Neural progenitor cell (in vitro differentiated cells): ENCODE measurements at regions not wholly inside any gene's neighbourhood (a gene's known extent, or its start where the extent isn't known, plus 50 kb on each side); places are given as distances from the start of the nearest gene placed in this dataset.

ENCODE experiments used
- DNase-seq: peaks from one replicate; pipeline ENCODE4 v3.0.0-alpha.2; 2016; ENCODE audit warnings: low spot score
- H2AFZ ChIP-seq: fragments of 200-600 bp; sonication (generic); replicated peaks from 2 replicates; pipeline ENCODE4 v1.6.1; 2016; ENCODE audit warnings: antibody characterized with exemption
- H3F3A ChIP-seq: fragments of 200-600 bp; sonication (generic); 2 replicates; pipeline ENCODE4 v1.6.1; 2016; ENCODE audit warnings: antibody characterized with exemption, low read depth
- H3K27ac ChIP-seq: fragments of 200-600 bp; sonication (generic); 2 replicates; pipeline ENCODE4 v1.5.1; 2016; ENCODE audit warnings: mild to moderate bottlenecking
- H3K27me3 ChIP-seq: fragments of 200-600 bp; sonication (generic); 2 replicates; pipeline ENCODE4 v1.6.1; 2016; ENCODE audit warnings: mild to moderate bottlenecking, moderate library complexity
- H3K36me3 ChIP-seq: fragments of 200-600 bp; sonication (generic); 2 replicates; pipeline ENCODE4 v1.5.1; 2016
- H3K4me1 ChIP-seq: fragments of 200-600 bp; sonication (generic); 2 replicates; pipeline ENCODE4 v1.6.1; 2016; ENCODE audit warnings: mixed run types
- H3K4me2 ChIP-seq: fragments of 200-600 bp; sonication (generic); 2 replicates; pipeline ENCODE4 v1.6.1; 2016
- H3K4me3 ChIP-seq: fragments of 200-600 bp; sonication (generic); 2 replicates; pipeline ENCODE4 v1.5.1; 2016
- H3K79me2 ChIP-seq: fragments of 200-600 bp; sonication (generic); 2 replicates; pipeline ENCODE4 v1.6.1; 2016; ENCODE audit warnings: low read depth
- H3K9ac ChIP-seq: fragments of 200-600 bp; sonication (generic); 2 replicates; pipeline ENCODE4 v1.6.1; 2016
- H3K9me3 ChIP-seq: fragments of 200-600 bp; sonication (generic); 2 replicates; pipeline ENCODE4 v1.5.1; 2016; ENCODE audit warnings: low read depth
- H4K20me1 ChIP-seq: fragments of 200-600 bp; sonication (generic); 2 replicates; pipeline ENCODE4 v1.6.1; 2016; ENCODE audit warnings: low read depth
- H3K27ac Mint-ChIP-seq: 3 replicates; pipeline ENCODE4 v1.8.0; 2021; ENCODE audit warnings: mixed read lengths
- H3K27me3 Mint-ChIP-seq: 2 replicates; pipeline ENCODE4 v1.8.0; 2022; ENCODE audit warnings: low read depth, mild to moderate bottlenecking, inconsistent platforms, moderate library complexity, mixed read lengths; ENCODE audit not compliant: insufficient read depth
- H3K36me3 Mint-ChIP-seq: 3 replicates; pipeline ENCODE4 v1.8.0; 2021; ENCODE audit warnings: mixed read lengths
- H3K4me1 Mint-ChIP-seq: 3 replicates; pipeline ENCODE4 v1.8.0; 2021; ENCODE audit warnings: mixed read lengths
- H3K4me3 Mint-ChIP-seq: 3 replicates; pipeline ENCODE4 v1.8.0; 2021; ENCODE audit warnings: mild to moderate bottlenecking, moderate library complexity, mixed read lengths
- H3K9me3 Mint-ChIP-seq: 3 replicates; pipeline ENCODE4 v1.8.0; 2020; ENCODE audit warnings: mixed read lengths
- CTCF ChIP-seq: fragments of 200-600 bp; sonication (generic); IDR thresholded peaks from 2 replicates; pipeline ENCODE4 v1.5.1; 2017; ENCODE audit warnings: antibody characterized with exemption, mild to moderate bottlenecking
- EZH2 ChIP-seq: fragments of 200-600 bp; sonication (generic); IDR thresholded peaks from 2 replicates; pipeline ENCODE4 v1.6.1; 2017; ENCODE audit warnings: antibody characterized with exemption, mild to moderate bottlenecking, moderate library complexity
- EZH2phosphoT487 ChIP-seq: fragments of 200-600 bp; sonication (generic); IDR thresholded peaks from 2 replicates; pipeline ENCODE4 v1.6.1; 2017; ENCODE audit warnings: antibody characterized with exemption

GRCh38 chr6:43897571-43898302 lies 127.7 kb downstream of the VEGFA start:
- Histone ChIP-seq H3K27me3 (peaks cover 2% of the 10 kb centered on the region), H3K4me1 (peaks cover 9% of the 10 kb centered on the region), H4K20me1 (no peaks in the 10 kb centered on the region), H3K4me2 (no peak overlapping the region), H3K4me3 (no peak overlapping the region), H3K9me3 (no peaks in the 10 kb centered on the region), H3K79me2 (no peaks in the 10 kb centered on the region), H3K36me3 (no peaks in the 10 kb centered on the region), H3F3A (no peaks in the 10 kb centered on the region), H3K9ac (no peak overlapping the region), H2AFZ (no peak overlapping the region), H3K27ac (no peak overlapping the region)
- TF ChIP-seq CTCF (no peak), EZH2phosphoT487 (no peak), EZH2 (no peak)
- H3K27me3 Mint-ChIP-seq, result peaks cover 6% of the 10 kb centered on the region
- peaks cover 14% of the 10 kb centered on the region for H3K4me1 Mint-ChIP-seq
- no peak for DNase-seq
- H3K36me3 Mint-ChIP-seq, result no peaks in the 10 kb centered on the region
- no peaks in the 10 kb centered on the region for H3K9me3 Mint-ChIP-seq
- no peak overlapping the region for H3K27ac Mint-ChIP-seq
- H3K4me3 Mint-ChIP-seq, result no peak overlapping the region

DNA sequence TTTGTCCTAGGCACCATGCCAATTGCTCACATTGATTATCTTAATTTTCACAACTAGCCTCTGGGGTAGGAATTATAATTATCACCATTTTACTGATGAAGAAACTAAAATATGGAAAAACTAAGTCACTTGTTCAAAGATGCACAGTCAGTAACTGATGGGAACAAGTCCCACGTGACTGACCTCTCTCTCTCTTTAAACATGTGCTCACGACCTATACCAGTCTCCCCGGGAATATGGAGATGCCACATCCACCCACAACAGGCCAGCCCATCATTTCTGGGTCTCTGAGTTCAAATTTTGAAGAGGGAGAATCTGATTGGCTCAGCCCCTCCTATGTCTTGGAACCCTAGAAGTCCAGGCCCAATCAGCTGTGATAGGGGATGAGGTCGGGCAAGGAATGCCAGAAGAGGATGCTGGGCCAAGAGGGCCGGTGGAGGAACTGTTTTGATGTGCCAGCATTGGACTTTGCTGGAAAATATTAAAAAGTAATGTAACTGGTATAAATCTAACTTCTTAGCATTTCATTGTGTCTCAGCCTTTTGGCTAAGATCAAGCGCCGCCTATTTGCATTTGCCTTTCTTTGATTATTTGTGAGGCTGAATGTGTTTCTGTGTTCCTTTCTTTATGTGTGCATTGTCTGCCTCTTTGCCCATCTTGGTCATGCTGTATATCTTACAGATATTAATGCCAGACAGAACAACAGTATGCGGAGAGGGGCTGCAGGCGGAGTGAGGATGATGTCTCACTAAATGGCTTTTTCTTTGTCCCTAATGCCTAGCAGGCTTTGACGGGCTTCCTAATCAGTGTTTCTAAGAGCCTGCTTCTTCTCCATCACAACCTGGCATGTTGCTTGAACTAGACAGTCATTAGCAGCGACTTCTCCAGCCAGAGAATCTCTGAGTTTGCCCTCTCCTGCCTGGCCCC lies 126.6 kb downstream of the VEGFA start:
- Histone ChIP-seq H4K20me1 (no peaks in the 10 kb centered on the region), H3K79me2 (no peaks in the 10 kb centered on the region), H3K9me3 (no peaks in the 10 kb centered on the region), H3K4me3 (no peak overlapping the region), H3K36me3 (no peaks in the 10 kb centered on the region), H2AFZ (no peak overlapping the region), H3K4me2 (no peak overlapping the region), H3K27ac (no peak overlapping the region), H3K9ac (no peak overlapping the region), H3K27me3 (peaks cover 13% of the 10 kb centered on the region), H3K4me1 (peaks cover 11% of the 10 kb centered on the region), H3F3A (peaks cover 3% of the 10 kb centered on the region)
- no peaks in the 10 kb centered on the region for H3K36me3 Mint-ChIP-seq
- H3K9me3 Mint-ChIP-seq, result no peaks in the 10 kb centered on the region
- H3K4me3 Mint-ChIP-seq, result peak overlapping the region; percentile 28
- H3K4me1 Mint-ChIP-seq, result peaks cover 16% of the 10 kb centered on the region
- no peak for TF ChIP-seq EZH2
- no peak for TF ChIP-seq EZH2phosphoT487
- TF ChIP-seq CTCF, result no peak
- H3K27ac Mint-ChIP-seq, result no peak overlapping the region
- H3K27me3 Mint-ChIP-seq, result peaks cover 11% of the 10 kb centered on the region
- DNase-seq, result no peak

DNA sequence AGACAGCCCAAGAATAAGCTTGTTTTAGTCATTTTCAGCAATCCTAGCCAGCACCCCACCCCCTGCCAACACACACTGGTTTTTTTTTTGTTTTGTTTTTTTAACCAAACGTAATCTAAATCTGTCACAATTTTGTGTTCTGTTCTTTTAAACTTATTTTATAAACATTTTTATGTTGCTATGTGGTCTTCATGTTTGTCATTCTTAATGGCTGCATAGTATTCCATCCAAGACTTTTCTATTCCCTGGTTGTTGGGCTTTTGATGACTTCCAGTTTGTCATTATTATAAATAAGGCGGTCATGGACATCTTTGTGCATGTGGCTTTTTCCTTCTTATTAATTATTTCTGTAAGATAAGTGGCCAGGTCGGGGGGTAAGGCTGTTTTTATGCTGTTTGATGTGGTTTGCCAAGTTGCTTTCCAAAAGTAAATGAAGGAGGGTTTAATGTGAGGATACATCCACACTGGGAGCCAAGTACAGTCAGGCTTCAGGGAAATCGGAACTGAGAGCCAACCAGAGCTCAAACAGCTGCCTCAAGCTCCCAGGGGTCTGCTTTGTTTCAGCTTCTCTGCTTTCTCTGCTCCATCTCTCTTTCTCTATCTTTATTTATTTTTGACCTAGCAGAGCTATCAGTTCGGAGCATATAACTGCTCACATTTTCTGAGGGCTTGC lies 125.8 kb downstream of the VEGFA start:
- Mint-ChIP-seq H3K4me1 (peaks cover 14% of the 10 kb centered on the region), H3K27me3 (peaks cover 8% of the 10 kb centered on the region), H3K9me3 (no peaks in the 10 kb centered on the region), H3K36me3 (no peaks in the 10 kb centered on the region), H3K27ac (no peak overlapping the region), H3K4me3 (peak overlapping the region; percentile 28)
- DNase-seq, result no peak
- Histone ChIP-seq H2AFZ (no peak overlapping the region), H3K4me3 (no peak overlapping the region), H4K20me1 (no peaks in the 10 kb centered on the region), H3K9ac (no peak overlapping the region), H3K27me3 (peaks cover 18% of the 10 kb centered on the region), H3K4me1 (peaks cover 16% of the 10 kb centered on the region), H3K36me3 (no peaks in the 10 kb centered on the region), H3K27ac (no peak overlapping the region), H3K4me2 (no peak overlapping the region), H3F3A (peaks cover 11% of the 10 kb centered on the region), H3K79me2 (no peaks in the 10 kb centered on the region), H3K9me3 (no peaks in the 10 kb centered on the region)
- TF ChIP-seq EZH2 (no peak), EZH2phosphoT487 (no peak), CTCF (no peak)
